ENCODE measurements at regions not wholly inside any gene's neighbourhood (a gene's known extent, or its start where the extent isn't known, plus 50 kb on each side); places are given as distances from the start of the nearest gene placed in this dataset.

DNA sequence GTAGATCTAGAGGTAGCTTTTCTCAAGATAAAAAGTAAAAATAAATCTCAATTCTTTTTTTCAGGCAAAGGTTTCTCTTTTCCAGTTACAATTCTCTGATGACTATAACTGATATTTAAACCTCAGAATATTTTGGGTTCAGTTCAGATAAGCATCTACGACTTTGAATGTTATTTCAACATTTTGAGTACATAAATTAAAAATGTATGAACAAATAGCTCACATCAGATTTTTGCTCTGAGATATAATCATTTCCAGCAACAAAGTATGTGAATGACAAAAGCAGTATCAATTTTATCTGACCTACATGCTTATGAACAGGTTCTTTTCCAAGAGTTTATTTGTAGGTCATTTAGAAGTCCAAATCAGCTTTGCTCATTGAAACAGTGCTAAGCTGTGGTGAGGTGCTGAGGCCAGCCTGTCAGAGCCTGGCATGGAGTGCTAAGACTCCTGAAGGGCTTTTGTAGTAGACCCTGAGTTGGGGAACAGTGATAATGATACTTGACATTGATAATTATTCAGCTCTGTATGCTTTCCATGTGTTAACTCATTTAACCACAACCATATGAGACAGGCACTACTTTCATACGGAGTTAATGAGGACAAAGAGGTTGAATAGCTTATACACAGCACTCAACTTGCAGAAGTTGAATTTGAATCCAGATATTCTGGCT lies 205.0 kb upstream of the DCN start:
- no peak for TF ChIP-seq YY1 (IDR thresholded peaks at IDR 0.05; ENCODE audit: insufficient read depth, insufficient read length)
- TF ChIP-seq SUZ12 (IDR thresholded peaks at IDR 0.05; ENCODE audit: extremely low read depth, insufficient read depth, insufficient read length): no peak
- TF ChIP-seq ZNF274 (IDR thresholded peaks at IDR 0.05; ENCODE audit: low read depth, low read length): no peak
